Activated CD8-positive, alpha-beta T cell treated with anti-CD3 and anti-CD28 coated beads for 36 hours (primary cell): ENCODE measurements at regions not wholly inside any gene's neighbourhood (a gene's known extent, or its start where the extent isn't known, plus 50 kb on each side); places are given as distances from the start of the nearest gene placed in this dataset.
A peak's percentile ranks its signal among the peaks of the same experiment; 100 is the strongest.

Experiments used
- ATAC-seq: fragments of 200-7000 bp; cut with Tn5 transposase; one replicate; pipeline ENCODE4 v1.10.0; 2021; ENCODE audit warnings: mild to moderate bottlenecking, moderate library complexity
- CTCF ChIA-PET: fragments of 350-600 bp; sonication (Branson Sonifier 250); formaldehyde crosslinking; loops from one replicate; lab custom pipeline; 2021; ENCODE audit warnings: antibody characterized with exemption; lab: Charles Lee
- POLR2A ChIA-PET: fragments of 350-600 bp; sonication (Branson Sonifier 250); formaldehyde crosslinking; loops from one replicate; lab custom pipeline; 2021; ENCODE audit warnings: antibody characterized with exemption; lab: Charles Lee
- DNase-seq: peaks from one replicate; pipeline ENCODE4 v3.0.0-alpha.2; 2020
- H3K27ac Mint-ChIP-seq: one replicate; pipeline ENCODE4 v1.8.0; 2021; ENCODE audit warnings: mild to moderate bottlenecking, mixed read lengths
- H3K27me3 Mint-ChIP-seq: one replicate; pipeline ENCODE4 v1.8.0; 2021; ENCODE audit warnings: mixed read lengths
- H3K36me3 Mint-ChIP-seq: one replicate; pipeline ENCODE4 v1.8.0; 2021; ENCODE audit warnings: low read depth, mixed read lengths
- H3K4me1 Mint-ChIP-seq: one replicate; pipeline ENCODE4 v1.8.0; 2021; ENCODE audit warnings: low read depth, mixed read lengths
- H3K4me3 Mint-ChIP-seq: one replicate; pipeline ENCODE4 v1.8.0; 2021; ENCODE audit warnings: mild to moderate bottlenecking, moderate library complexity, mixed read lengths
- H3K9me3 Mint-ChIP-seq: one replicate; pipeline ENCODE4 v1.8.0; 2021; ENCODE audit warnings: mixed read lengths
- intact Hi-C: fragments of 100-400 bp; cut with micrococcal nuclease; formaldehyde crosslinking; loops from one replicate; pipeline ENCODE4 v1.10.0; 2022
- TF ChIP-seq, protein P1 (sequence below): fragments of 200-600 bp; IDR thresholded peaks from one replicate; pipeline ENCODE4 v1.8.0; 2022; ENCODE audit warnings: antibody characterized with exemption, mild to moderate bottlenecking

DNA sequence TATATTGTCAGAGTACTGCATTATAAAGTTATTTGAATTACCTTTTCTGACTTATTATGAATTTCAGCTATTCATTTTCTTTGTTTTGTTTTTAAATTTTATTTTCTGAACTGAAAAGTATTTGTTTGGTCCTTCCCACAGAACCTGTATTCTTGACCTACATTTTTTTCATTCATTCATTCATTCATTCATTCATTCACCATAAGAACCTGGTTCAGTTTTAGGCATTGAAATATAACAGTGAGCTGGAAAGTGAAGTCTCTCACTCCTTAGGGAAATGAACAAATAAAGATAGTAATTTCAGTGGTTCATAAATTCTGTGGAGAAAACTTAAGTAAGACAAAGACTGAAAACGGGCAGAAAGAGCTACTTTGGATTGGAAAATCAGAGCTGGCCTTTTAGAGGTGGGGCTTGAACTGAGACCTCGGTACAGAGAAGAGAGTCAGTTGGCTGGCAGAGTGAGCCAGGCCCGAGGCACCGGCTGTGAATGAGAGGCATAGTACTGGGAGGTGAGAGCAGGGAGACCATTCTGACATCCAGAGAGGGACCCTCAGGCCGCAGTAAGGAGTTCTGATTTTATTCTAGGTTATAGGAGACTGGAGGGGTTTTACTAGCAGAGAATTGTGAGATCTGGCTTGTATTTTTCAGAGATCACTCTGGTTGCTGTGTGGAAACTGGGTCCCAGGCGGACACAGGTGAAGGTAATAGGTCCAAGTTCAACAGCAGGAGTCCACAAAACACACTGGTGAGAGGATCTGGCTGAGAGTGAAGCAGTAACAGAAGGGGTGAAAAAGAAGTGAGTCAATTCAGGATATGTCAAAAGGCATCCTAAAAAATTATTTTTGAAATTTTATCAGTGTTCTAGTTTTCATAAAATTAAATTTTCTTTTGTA lies 75.8 kb upstream of the FN1 start:
- no peak for ATAC-seq
- DNase-seq: no peak
- TF ChIP-seq, protein P1, sequence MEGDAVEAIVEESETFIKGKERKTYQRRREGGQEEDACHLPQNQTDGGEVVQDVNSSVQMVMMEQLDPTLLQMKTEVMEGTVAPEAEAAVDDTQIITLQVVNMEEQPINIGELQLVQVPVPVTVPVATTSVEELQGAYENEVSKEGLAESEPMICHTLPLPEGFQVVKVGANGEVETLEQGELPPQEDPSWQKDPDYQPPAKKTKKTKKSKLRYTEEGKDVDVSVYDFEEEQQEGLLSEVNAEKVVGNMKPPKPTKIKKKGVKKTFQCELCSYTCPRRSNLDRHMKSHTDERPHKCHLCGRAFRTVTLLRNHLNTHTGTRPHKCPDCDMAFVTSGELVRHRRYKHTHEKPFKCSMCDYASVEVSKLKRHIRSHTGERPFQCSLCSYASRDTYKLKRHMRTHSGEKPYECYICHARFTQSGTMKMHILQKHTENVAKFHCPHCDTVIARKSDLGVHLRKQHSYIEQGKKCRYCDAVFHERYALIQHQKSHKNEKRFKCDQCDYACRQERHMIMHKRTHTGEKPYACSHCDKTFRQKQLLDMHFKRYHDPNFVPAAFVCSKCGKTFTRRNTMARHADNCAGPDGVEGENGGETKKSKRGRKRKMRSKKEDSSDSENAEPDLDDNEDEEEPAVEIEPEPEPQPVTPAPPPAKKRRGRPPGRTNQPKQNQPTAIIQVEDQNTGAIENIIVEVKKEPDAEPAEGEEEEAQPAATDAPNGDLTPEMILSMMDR: no peak
- Mint-ChIP-seq H3K4me1 (no peaks in the 10 kb centered on the region), H3K4me3 (no peak overlapping the region), H3K27me3 (no peaks in the 10 kb centered on the region), H3K36me3 (no peaks in the 10 kb centered on the region), H3K9me3 (no peaks in the 10 kb centered on the region), H3K27ac (no peak overlapping the region)
- ChIA-PET POLR2A (no interaction called here), CTCF (no interaction called here)
- intact Hi-C loops: no loop called here

DNA sequence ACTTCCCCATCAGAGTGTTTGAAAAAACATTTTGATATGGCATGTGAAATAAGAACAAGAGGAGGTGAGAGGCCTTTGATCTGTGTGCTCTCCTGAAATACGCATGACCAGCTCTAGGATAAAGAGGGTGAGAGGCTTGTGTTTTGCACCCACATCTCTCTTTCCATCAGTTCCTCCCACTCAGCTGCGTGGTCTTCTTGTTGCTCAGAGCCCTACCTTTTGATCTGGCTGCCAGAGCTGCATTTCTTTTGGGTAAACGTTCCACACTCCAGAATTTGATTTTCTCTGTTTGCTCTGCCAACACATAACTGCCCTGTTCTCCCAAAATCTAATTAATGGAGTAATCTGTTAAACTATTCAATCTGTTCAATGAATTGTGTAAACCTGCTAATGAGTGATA lies 72.0 kb upstream of the FN1 start:
- TF ChIP-seq, protein P1: no peak
- Mint-ChIP-seq H3K9me3 (no peaks in the 10 kb centered on the region), H3K4me3 (no peak overlapping the region), H3K36me3 (no peaks in the 10 kb centered on the region), H3K27me3 (peaks cover 3% of the 10 kb centered on the region), H3K27ac (no peak overlapping the region), H3K4me1 (no peaks in the 10 kb centered on the region)
- DNase-seq (peak; percentile 3), ATAC-seq (no peak)
- intact Hi-C loops: no loop called here
- ChIA-PET CTCF (no interaction called here), POLR2A (no interaction called here)

DNA sequence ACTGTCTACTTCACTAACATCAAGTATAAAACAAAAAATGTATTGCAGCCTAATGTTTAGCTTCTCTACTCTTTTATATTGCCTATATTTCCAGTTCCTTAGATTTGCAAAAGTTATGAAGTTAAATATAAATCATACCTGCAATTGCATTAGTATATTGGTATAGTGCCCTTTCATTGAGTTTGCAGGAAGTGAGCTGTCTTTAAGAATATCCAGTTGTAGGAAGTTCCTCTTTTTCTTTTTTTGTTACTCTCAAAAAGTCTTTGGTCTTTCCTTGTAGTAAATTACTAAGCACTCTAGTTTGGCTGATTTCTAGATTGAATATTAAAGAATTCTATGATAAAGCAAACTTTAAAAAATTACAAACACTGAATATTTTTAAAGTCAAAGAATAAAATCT lies 71.3 kb upstream of the FN1 start:
- CTCF ChIA-PET: no interaction called here
- Mint-ChIP-seq H3K36me3 (no peaks in the 10 kb centered on the region), H3K4me1 (no peaks in the 10 kb centered on the region), H3K9me3 (no peaks in the 10 kb centered on the region), H3K27me3 (peaks cover 3% of the 10 kb centered on the region), H3K4me3 (no peak overlapping the region), H3K27ac (no peak overlapping the region)
- DNase-seq: no peak
- no peak for ATAC-seq
- POLR2A ChIA-PET: no interaction called here
- intact Hi-C loops: no loop called here
- TF ChIP-seq, protein P1: no peak

DNA sequence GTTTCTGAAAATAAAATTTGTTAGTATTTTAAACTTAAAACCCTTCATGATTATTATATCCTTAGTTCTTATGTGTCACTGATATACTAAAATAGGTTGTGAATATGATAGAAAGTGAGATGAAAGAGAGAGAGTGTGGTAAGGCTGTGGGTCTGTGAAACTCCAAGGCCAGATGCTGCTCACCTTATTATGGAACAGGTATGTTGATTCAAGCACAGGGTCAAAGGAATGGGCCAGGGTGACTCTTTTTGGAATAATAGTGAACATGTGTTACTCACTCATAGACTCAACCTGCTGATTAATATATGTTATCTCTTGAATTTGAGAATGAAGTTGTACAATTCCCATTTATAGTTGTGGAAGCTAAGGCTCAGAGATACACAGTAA lies 70.7 kb upstream of the FN1 start:
- H3K27ac Mint-ChIP-seq: no peak overlapping the region
- POLR2A ChIA-PET: no interaction called here
- ATAC-seq: no peak

More for the DNA sequence above, 70.7 kb upstream of the FN1 start:
- Mint-ChIP-seq H3K9me3 (no peaks in the 10 kb centered on the region), H3K4me3 (no peak overlapping the region), H3K4me1 (no peaks in the 10 kb centered on the region), H3K36me3 (no peaks in the 10 kb centered on the region), H3K27me3 (peaks cover 4% of the 10 kb centered on the region)
- TF ChIP-seq, protein P1: no peak
- CTCF ChIA-PET: interaction anchor here (0.6 kb wide), 1 partner anchor 618 kb away, joined by 3 read pairs; no protein-coding TSS in a partner anchor
- DNase-seq: no peak
- intact Hi-C loops: no loop called here
